GM21576 (cell line): ENCODE measurements at regions not wholly inside any gene's neighbourhood (a gene's known extent, or its start where the extent isn't known, plus 50 kb on each side); places are given as distances from the start of the nearest gene placed in this dataset.
"Not testable (repeated sequence)": the region's sequence is repeated elsewhere in the genome, so short reads cannot be mapped to it uniquely, and the experiment has no call there.

Source experiments
- ATAC-seq: cut with Tn5 transposase; IDR thresholded peaks from one replicate; pipeline ENCODE4 v1.9.1; 2021; ENCODE audit warnings: mild to moderate bottlenecking, moderate library complexity; ENCODE audit not compliant: unreplicated experiment

GRCh38 chr2:35204881-35205280 is 1150.7 kb upstream of the CRIM1 start:
- ATAC-seq = no peak

GRCh38 chr2:35204323-35204722 is 1151.3 kb upstream of the CRIM1 start:
- no peak for ATAC-seq

DNA sequence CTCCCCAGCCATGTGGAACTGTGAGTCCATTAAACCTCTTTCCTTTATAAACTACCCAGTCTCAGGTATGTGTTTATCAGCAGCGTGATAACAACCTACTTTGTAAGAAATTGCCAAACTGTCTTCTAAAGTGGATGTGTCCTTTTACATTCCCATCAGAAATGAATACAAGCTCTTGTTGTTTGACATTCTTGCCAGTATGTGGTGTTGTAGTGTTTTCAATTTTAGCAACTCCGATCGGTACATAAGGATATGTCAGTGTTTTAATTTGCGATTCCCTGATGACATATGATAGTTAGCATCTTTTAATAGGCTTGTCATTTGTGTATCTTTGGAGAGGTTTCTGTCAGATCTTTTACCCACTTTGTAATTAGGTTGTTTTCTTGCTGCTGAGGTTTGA is 1156.3 kb upstream of the CRIM1 start:
- no peak for ATAC-seq

DNA sequence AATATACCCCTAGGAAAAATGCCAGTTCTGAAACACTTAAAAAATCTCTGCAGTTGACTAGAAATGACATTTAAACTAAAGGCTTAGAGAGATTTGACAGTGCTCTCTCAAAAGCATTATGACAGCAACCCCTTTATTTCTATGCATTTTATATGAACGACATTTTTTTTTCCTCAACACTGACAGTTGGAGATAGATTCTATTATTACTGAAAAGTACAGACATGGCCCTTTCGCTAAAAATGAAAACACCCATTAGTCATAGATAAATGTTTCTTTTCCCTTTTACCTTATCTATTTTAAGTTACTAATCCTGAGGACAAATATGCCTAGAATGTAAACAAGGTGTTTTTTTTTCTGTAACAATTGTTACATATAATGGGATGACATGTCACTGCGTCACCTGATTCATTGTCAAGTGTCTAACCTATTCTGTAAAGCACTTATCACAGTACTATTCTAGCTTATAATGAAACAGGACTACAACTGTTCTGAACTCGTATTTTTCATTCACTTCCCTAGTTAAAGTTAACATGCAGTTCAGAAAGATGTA is 1169.6 kb upstream of the CRIM1 start:
- no peak for ATAC-seq

DNA sequence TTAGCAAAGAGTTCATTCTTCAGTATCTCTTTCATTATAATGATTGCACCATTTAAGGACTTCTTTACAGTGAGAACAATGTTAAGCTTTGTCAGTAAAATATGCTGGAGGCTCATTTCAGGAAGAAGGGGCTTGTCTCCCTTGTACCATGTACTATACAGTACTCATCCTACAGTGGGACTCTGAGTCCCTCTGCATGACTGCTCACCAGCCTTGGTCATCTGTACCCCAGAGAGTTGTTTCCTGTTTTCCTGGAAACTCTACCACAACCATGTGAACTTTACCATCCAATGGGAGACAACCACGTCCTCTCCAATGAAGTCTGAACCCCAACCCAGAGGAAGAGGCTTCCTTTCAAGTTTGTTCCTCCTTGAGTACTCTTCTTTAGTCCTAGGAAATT is 1171.1 kb upstream of the CRIM1 start:
- no peak for ATAC-seq

GRCh38 chr2:35176726-35177125 is 1178.9 kb upstream of the CRIM1 start:
- not testable (repeated sequence) for ATAC-seq

- ATAC-seq = no peak
These were observed 1180.7 kb upstream of the CRIM1 start for GRCh38 chr2:35174845-35175244.

DNA sequence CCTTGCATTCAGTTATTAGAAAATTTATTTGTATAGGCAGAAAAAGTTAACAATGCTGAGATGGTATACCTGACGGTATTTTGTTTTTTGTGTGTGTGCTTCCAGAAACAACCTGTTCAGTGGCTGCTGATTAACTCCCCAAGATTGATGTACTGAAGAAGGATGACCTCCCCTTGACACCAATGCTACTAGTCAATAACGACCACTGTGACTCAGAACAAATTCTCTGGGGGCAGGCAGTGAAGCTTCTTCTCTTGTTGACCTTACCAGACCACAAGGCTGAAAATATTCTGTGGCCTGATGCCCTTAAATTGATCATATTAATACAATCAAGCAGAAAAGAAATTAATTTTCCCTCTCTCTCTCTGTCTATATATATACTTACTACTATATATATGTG is 1182.9 kb upstream of the CRIM1 start:
- ATAC-seq = no peak

GRCh38 chr2:35168351-35168750 is 1187.2 kb upstream of the CRIM1 start:
- ATAC-seq = no peak

DNA sequence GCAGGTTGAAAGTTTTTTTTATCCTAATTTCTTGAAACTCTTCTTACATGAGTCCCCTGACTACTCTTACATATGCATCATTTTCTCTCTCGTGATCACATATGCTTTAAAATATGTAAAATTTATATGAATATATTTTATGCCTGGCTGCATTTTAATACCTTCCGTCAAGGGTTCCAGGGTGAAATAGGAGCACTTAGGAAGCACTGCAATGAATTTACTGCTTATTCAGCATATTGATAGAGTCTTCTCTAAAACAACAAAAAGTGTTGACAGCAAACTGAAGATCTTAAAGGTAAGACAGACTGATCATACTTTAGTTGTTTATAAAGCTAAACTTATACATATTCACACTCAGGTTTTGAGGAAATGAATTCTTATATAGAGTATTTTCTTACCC is 1191.6 kb upstream of the CRIM1 start:
- ATAC-seq = no peak

DNA sequence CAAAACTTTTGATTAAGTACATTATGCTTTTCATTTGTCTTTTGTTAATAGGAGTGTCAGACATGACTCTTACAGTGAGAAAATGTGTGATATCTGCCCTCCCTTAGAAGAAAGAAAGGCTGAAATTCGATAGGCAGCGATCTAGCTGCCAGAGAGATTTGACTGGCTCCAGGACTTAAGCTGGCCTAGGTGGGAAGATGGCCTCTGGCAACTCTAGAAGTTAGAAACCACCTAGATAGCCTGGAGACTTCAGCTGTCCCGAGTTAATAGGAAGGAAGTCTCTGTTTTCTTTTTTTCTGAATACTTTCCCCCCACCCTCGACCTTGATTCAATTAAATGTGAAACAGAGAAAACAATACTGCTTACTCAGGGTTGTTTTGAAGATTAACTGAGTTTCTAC is 1194.7 kb upstream of the CRIM1 start:
- ATAC-seq = no peak

DNA sequence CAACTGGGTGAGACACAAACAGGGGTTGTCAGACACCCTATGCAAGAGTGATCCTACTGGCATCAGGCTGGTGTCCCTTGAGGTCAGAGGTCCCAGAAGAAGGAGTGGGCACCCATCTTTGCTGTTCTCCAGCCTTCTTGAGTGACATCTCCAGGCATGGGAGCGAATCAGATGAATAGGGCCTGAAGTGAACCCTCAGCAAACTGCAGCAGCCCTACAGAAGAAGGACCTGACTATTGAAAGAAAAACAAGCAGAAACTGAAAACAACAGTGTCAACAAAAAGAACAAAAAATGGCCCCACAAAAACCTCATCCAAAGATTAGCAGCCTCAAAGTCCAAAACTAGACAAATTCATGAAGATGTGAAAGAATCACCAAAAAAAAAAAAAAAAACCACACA is 1229.7 kb upstream of the CRIM1 start:
- ATAC-seq = no peak

GRCh38 chr2:35125278-35125677 is 1230.3 kb upstream of the CRIM1 start:
- ATAC-seq = no peak

DNA sequence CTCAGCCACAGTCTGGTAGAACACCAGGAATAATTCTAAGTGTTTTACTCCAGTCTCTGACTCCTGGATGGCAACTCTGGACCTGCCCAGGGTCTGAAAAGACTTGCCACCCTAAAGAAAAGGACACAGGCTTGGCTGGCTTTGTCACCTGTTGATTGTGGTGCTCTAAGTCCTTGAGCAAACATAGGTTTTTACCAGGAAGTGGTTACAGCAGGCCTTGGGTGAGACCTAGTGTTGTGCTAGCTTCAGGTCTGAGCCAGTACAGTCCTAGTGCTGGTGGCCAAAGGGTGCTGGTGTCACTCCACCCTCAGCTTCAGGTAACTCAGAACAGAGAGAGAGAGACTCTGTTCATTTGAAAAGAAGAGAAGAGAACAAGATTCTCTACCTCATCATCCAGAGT is 1239.4 kb upstream of the CRIM1 start:
- ATAC-seq = no peak

- no peak for ATAC-seq
These were observed 1240.8 kb upstream of the CRIM1 start for GRCh38 chr2:35114765-35115164.

DNA sequence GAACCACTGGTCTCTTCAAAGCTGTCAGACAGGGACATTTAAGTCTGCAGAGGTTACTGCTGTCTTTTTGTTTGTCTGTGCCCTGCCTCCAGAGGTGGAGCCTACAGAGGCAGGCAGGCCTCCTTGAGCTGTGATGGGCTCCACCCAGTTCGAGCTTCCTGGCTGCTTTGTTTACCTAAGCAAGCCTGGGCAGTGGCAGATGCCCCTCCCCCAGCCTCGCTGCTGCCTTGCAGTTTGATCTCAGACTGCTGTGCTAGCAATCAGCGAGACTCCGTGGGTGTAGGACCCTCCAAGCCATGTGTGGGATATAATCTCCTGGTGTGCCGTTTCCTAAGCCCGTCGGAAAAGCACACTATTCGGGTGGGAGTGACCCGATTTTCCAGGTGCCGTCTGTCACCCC is 1243.2 kb upstream of the CRIM1 start:
- not testable (repeated sequence) for ATAC-seq

- no peak for ATAC-seq
These were observed 1251.3 kb upstream of the CRIM1 start for GRCh38 chr2:35104309-35104708.

DNA sequence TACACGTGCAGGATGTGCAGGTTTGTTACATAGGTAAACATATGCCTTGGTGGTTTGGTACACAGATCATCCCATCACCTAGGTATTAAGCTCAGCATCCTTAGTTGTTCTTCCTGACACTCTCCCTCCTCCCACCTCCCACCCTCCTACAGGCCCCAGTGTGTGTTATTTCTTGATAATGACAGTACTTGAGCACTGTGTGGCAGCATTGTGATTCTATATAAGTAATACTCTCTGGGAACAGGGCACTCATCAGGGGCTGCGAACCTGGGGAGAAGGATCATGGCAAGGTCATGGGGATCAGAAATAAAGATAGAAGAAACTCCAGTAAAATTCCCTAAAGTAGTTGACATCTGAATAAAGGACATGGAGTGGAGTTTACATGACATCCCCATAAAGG is 1256.2 kb upstream of the CRIM1 start:
- ATAC-seq = no peak

DNA sequence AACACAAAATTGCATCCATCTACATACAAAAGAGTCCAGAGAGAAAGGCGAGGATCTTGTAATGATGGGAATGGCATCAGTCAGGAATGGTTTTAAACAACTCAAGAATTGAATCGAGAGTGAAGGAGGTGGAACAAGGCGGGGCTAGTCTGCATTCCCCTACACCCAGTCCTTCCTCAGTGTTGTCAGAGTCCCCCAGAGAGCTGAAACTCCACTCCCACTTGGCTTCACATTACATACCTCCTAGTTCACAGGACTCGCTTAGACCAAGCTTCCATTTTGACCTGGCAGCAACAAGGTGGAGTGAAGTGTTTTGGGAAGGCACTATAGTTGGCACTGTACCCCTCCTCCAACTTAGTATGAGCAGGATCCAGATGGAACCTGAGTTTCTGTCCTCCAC is 1273.5 kb upstream of the CRIM1 start:
- no peak for ATAC-seq

DNA sequence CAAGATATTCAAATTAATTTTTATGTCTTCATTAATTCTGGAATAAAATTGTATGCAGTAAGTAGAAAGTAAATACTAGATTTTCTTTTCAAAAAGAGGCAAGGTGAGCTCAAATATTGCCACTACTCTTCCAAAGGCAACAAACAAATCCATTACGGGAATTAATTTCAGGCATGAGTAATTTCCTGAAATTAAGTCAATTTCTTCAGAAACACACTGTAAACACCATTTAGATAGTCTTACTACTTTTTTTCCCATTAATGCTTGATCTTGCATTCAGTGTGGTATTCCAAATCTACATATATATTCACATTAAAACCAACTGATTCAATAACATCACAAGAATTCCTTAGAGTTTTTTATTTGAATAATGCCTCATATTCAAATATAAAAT is 1274.0 kb upstream of the CRIM1 start:
- no peak for ATAC-seq

- ATAC-seq = no peak
These were observed 1274.5 kb upstream of the CRIM1 start for GRCh38 chr2:35081001-35081621.

DNA sequence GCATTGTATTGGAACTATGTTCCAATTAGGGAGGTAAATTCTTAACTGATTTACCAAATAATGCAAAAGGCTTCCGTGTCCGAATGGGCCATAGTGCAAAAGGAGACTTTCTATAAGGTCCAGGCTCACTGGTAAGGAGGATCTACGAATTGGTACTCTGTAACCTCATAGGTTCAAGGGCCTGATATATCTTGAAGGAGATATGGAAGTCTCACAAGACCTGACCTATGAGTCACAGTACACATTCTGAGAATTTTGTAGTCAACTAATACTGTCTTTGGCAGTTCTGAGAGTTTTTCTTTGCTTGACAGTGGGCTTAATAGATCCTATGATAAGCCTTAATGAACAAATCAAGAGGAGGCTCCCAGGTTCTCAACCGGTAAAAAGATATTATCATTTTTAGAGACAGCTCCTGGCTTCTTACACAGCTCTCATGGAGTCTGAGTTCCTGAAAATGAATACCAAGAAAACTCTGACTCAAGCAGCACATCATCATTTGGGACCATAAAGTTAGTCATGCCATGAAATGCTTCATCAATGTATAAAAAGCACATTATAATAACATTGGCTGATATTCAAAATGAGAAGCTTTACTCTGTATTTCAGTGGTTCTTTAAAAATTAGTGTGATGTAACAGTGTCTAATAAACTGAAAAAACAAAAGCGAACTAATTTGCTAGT is 1275.2 kb upstream of the CRIM1 start:
- ATAC-seq = no peak

- ATAC-seq = no peak
These were observed 1288.2 kb upstream of the CRIM1 start for GRCh38 chr2:35067420-35067819.
